ENCODE measurements at regions not wholly inside any gene's neighbourhood (a gene's known extent, or its start where the extent isn't known, plus 50 kb on each side); places are given as distances from the start of the nearest gene placed in this dataset. TPM values are rescaled to one million over a fixed set of nuclear protein-coding genes. Genes with fewer than 3 reads are reported as not detected.
A peak's percentile ranks its signal among the peaks of the same experiment; 100 is the strongest.

GRCh38 chr18:8536231-8536630 is 73.0 kb upstream of the RAB12 start:
- DNase-seq (ENCODE audit: low read depth): peak; percentile 32

GRCh38 chr18:8536922-8537321 is 72.3 kb upstream of the RAB12 start:
- DNase-seq (ENCODE audit: low read depth): no peak

- DNase-seq (ENCODE audit: low read depth): no peak
Measured at GRCh38 chr18:8537400-8537799, 71.8 kb upstream of the RAB12 start.

- DNase-seq (ENCODE audit: low read depth): no peak
Measured at GRCh38 chr18:8538935-8539334, 70.3 kb upstream of the RAB12 start.

GRCh38 chr18:8546677-8547076 is 62.6 kb upstream of the RAB12 start:
- no peak for DNase-seq (ENCODE audit: low read depth)

GRCh38 chr18:8548186-8548585 is 61.1 kb upstream of the RAB12 start:
- peak; percentile 86 for DNase-seq (ENCODE audit: low read depth)

GRCh38 chr18:8549254-8549757 is 59.9 kb upstream of the RAB12 start:
- no peak for DNase-seq (ENCODE audit: low read depth)

GRCh38 chr18:8552151-8552550 is 57.1 kb upstream of the RAB12 start:
- no peak for DNase-seq (ENCODE audit: low read depth)

- no peak for DNase-seq (ENCODE audit: low read depth)
Measured at GRCh38 chr18:8554354-8554753, 54.9 kb upstream of the RAB12 start.

- DNase-seq (ENCODE audit: low read depth): no peak
Measured at GRCh38 chr18:8556424-8556823, 52.8 kb upstream of the RAB12 start.

Small RNAs in the stretch of these regions (small RNA-seq; reads per million reads assigned to genes)
- gene RN7SL50P: not detected

Measured in HT1080 (cell line).